ENCODE measurements at regions not wholly inside any gene's neighbourhood (a gene's known extent, or its start where the extent isn't known, plus 50 kb on each side); places are given as distances from the start of the nearest gene placed in this dataset.

- H4K8ac ChIP-seq (replicated peaks; ENCODE audit: insufficient read length, low read depth, low read length): no peak overlapping the region
- H3K4ac ChIP-seq (ENCODE audit: low read depth, low read length): no peak overlapping the region
- Mint-ChIP-seq H3K9me3 (no peaks in the 10 kb centered on the region; a peak in 1 of 5 replicates), H3K4me1 (peaks cover 34 to 38% of the 10 kb centered on the region in 2 experiments), H3K27me3 (ENCODE audit: low read depth) (peaks cover 35% of the 10 kb centered on the region), H3K27ac (no peak overlapping the region), H3K36me3 (ENCODE audit: insufficient read depth in 1 of 3, low read depth in 3 of 3) (peaks cover 0 to 1% (median 0%) of the 10 kb centered on the region in 3 experiments; a peak in 1 of 7 replicates), H3K4me3 (no peak overlapping the region)
- H2BK15ac ChIP-seq (ENCODE audit: low read depth, low read length): no peak overlapping the region
- H4K20me1 ChIP-seq (ENCODE audit: control insufficient read depth, insufficient read depth, insufficient read length): no peaks in the 10 kb centered on the region
- no peak overlapping the region for H2BK120ac ChIP-seq (ENCODE audit: low read depth, low read length, poor library complexity, severe bottlenecking)
- no peak overlapping the region for H3T11ph ChIP-seq (ENCODE audit: low read length)
- H3K27ac ChIP-seq (ENCODE audit: insufficient read length, low read depth, low read length): no peak overlapping the region
- H2BK5ac ChIP-seq (ENCODE audit: insufficient read length, low read length): no peak overlapping the region
- H3K14ac ChIP-seq (ENCODE audit: insufficient read depth, low read length): no peak overlapping the region
- H3K79me1 ChIP-seq (ENCODE audit: insufficient read depth, low read depth, low read length, poor library complexity, severe bottlenecking): no peaks in the 10 kb centered on the region
- no peak overlapping the region for H2AFZ ChIP-seq (ENCODE audit: low read length)
- TF ChIP-seq, protein P1, sequence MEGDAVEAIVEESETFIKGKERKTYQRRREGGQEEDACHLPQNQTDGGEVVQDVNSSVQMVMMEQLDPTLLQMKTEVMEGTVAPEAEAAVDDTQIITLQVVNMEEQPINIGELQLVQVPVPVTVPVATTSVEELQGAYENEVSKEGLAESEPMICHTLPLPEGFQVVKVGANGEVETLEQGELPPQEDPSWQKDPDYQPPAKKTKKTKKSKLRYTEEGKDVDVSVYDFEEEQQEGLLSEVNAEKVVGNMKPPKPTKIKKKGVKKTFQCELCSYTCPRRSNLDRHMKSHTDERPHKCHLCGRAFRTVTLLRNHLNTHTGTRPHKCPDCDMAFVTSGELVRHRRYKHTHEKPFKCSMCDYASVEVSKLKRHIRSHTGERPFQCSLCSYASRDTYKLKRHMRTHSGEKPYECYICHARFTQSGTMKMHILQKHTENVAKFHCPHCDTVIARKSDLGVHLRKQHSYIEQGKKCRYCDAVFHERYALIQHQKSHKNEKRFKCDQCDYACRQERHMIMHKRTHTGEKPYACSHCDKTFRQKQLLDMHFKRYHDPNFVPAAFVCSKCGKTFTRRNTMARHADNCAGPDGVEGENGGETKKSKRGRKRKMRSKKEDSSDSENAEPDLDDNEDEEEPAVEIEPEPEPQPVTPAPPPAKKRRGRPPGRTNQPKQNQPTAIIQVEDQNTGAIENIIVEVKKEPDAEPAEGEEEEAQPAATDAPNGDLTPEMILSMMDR (conservative IDR thresholded peaks at IDR 0.05): no peak
- H3K56ac ChIP-seq (ENCODE audit: insufficient read length, low read depth, low read length): no peak overlapping the region
- H4K91ac ChIP-seq (ENCODE audit: insufficient read length, low read depth, low read length): no peak overlapping the region
- H3K79me2 ChIP-seq (ENCODE audit: insufficient read depth, low read length): no peaks in the 10 kb centered on the region
- no peaks in the 10 kb centered on the region; the same call in none of the 2 replicates for H3K27me3 ChIP-seq (ENCODE audit: insufficient read depth, low read length)
- WGBS (ENCODE audit: extremely low coverage, insufficient read length, low lambda C conversion rate): no CpG with 5 or more reads among the region's 7 CpGs
- H3K9me3 ChIP-seq (ENCODE audit: control insufficient read depth, low read depth, low read length): no peaks in the 10 kb centered on the region
- no peak overlapping the region for H3K4me2 ChIP-seq (ENCODE audit: insufficient read depth, insufficient read length, low read length)
- H3K9ac ChIP-seq (ENCODE audit: extremely low read depth, insufficient read length, low read length): no peak overlapping the region
- peaks cover 17% of the 10 kb centered on the region for H3K4me1 ChIP-seq (ENCODE audit: insufficient read depth, low read length)
- H2BK12ac ChIP-seq (ENCODE audit: insufficient read length, low read depth, low read length): no peak overlapping the region
- no peak overlapping the region for H2AK5ac ChIP-seq (ENCODE audit: insufficient read length, low read length)
- no peak overlapping the region for H3K23ac ChIP-seq (ENCODE audit: insufficient read length, low read depth, low read length)
- DNase-seq: no peak
- H2BK20ac ChIP-seq (ENCODE audit: low read depth, low read length, poor library complexity, severe bottlenecking): no peak overlapping the region
- H3K18ac ChIP-seq (ENCODE audit: insufficient read length, low read depth, low read length): no peak overlapping the region
- no peaks in the 10 kb centered on the region for H3K23me2 ChIP-seq (ENCODE audit: insufficient read length, low read depth, low read length, poor library complexity, severe bottlenecking)
- no peak overlapping the region for H4K5ac ChIP-seq (ENCODE audit: insufficient read length, low read depth, low read length)
Observed at GRCh38 chr1:38724160-38725131, 135.1 kb downstream of the RRAGC start.

All from H9 (cell line).